ENCODE measurements at regions not wholly inside any gene's neighbourhood (a gene's known extent, or its start where the extent isn't known, plus 50 kb on each side); places are given as distances from the start of the nearest gene placed in this dataset.

- TF ChIP-seq CTCF (conservative IDR thresholded peaks at IDR 0.05; ENCODE audit: low read depth in 2 of 2) (no peak), STAT1 (IDR thresholded peaks at IDR 0.05; ENCODE audit: unreplicated experiment) (no peak), ZNF114 (CRISPR knock-in tag; IDR thresholded peaks at IDR 0.05) (no peak), ETS1 (IDR thresholded peaks at IDR 0.05) (no peak)
These were observed 519.1 kb downstream of the MDFIC start (continued) for GRCh38 chr7:115441033-115441432.

DNA sequence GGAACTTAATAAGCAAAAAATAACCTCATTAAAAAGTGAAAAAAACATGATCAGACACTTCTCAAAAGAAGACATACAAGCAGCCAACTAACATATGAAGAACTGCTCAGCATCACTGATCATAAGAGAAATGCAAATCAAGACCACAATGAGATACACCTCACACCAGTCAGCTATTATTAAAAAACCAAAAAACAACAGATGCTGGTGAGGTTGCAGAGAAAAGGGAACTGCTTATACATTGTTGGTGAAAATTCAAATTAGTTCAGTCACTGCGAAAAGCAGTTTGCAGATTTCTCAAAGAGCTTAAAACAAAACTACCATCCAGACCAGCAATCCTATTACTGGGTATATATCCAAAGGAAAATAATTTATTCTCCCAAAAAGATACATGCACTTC, 513.3 kb downstream of the MDFIC start:
- Histone ChIP-seq H3K4me3 (no peak overlapping the region), H3F3A (replicated peaks; ENCODE audit: low read depth) (no peaks in the 10 kb centered on the region), H3K27ac (ENCODE audit: low read depth) (no peak overlapping the region), H4K20me1 (replicated peaks; ENCODE audit: insufficient read depth) (no peaks in the 10 kb centered on the region), H3K9me2 (ENCODE audit: insufficient read depth) (peaks cover 7% of the 10 kb centered on the region; the same call in 1 of the 2 replicates), H3K79me2 (replicated peaks; ENCODE audit: insufficient read depth) (no peaks in the 10 kb centered on the region), H3K27me3 (ENCODE audit: insufficient read depth) (no peaks in the 10 kb centered on the region), H2AFZ (no peak overlapping the region), H3K36me3 (ENCODE audit: insufficient read depth) (no peaks in the 10 kb centered on the region), H3K4me1 (ENCODE audit: insufficient read depth) (no peaks in the 10 kb centered on the region), H3K4me2 (no peak overlapping the region)
- DNase-seq (ENCODE audit: low spot score) (no peak), ATAC-seq (no peak)
- Mint-ChIP-seq H3K27ac (no peak overlapping the region), H3K9me3 (no peaks in the 10 kb centered on the region), H3K36me3 (ENCODE audit: low read depth) (no peaks in the 10 kb centered on the region), H3K27me3 (ENCODE audit: insufficient read depth, low read depth, poor library complexity) (no peaks in the 10 kb centered on the region), H3K4me3 (no peak overlapping the region), H3K4me1 (peaks cover 5% of the 10 kb centered on the region)
- TF ChIP-seq, protein P1, sequence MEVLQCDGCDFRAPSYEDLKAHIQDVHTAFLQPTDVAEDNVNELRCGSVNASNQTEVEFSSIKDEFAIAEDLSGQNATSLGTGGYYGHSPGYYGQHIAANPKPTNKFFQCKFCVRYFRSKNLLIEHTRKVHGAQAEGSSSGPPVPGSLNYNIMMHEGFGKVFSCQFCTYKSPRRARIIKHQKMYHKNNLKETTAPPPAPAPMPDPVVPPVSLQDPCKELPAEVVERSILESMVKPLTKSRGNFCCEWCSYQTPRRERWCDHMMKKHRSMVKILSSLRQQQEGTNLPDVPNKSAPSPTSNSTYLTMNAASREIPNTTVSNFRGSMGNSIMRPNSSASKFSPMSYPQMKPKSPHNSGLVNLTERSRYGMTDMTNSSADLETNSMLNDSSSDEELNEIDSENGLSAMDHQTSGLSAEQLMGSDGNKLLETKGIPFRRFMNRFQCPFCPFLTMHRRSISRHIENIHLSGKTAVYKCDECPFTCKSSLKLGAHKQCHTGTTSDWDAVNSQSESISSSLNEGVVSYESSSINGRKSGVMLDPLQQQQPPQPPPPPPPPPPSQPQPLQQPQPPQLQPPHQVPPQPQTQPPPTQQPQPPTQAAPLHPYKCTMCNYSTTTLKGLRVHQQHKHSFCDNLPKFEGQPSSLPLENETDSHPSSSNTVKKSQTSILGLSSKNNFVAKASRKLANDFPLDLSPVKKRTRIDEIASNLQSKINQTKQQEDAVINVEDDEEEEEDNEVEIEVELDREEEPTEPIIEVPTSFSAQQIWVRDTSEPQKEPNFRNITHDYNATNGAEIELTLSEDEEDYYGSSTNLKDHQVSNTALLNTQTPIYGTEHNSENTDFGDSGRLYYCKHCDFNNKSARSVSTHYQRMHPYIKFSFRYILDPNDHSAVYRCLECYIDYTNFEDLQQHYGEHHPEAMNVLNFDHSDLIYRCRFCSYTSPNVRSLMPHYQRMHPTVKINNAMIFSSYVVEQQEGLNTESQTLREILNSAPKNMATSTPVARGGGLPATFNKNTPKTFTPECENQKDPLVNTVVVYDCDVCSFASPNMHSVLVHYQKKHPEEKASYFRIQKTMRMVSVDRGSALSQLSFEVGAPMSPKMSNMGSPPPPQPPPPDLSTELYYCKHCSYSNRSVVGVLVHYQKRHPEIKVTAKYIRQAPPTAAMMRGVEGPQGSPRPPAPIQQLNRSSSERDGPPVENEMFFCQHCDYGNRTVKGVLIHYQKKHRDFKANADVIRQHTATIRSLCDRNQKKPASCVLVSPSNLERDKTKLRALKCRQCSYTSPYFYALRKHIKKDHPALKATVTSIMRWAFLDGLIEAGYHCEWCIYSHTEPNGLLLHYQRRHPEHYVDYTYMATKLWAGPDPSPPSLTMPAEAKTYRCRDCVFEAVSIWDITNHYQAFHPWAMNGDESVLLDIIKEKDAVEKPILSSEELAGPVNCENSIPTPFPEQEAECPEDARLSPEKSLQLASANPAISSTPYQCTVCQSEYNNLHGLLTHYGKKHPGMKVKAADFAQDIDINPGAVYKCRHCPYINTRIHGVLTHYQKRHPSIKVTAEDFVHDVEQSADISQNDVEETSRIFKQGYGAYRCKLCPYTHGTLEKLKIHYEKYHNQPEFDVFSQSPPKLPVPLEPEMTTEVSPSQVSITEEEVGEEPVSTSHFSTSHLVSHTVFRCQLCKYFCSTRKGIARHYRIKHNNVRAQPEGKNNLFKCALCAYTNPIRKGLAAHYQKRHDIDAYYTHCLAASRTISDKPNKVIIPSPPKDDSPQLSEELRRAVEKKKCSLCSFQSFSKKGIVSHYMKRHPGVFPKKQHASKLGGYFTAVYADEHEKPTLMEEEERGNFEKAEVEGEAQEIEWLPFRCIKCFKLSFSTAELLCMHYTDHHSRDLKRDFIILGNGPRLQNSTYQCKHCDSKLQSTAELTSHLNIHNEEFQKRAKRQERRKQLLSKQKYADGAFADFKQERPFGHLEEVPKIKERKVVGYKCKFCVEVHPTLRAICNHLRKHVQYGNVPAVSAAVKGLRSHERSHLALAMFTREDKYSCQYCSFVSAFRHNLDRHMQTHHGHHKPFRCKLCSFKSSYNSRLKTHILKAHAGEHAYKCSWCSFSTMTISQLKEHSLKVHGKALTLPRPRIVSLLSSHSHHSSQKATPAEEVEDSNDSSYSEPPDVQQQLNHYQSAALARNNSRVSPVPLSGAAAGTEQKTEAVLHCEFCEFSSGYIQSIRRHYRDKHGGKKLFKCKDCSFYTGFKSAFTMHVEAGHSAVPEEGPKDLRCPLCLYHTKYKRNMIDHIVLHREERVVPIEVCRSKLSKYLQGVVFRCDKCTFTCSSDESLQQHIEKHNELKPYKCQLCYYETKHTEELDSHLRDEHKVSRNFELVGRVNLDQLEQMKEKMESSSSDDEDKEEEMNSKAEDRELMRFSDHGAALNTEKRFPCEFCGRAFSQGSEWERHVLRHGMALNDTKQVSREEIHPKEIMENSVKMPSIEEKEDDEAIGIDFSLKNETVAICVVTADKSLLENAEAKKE (CRISPR knock-in tag; IDR thresholded peaks at IDR 0.05): no peak
- TF ChIP-seq EZH2 (IDR thresholded peaks at IDR 0.05; ENCODE audit: low read depth, unreplicated experiment): no peak
- no peak for TF ChIP-seq ZNF114 (CRISPR knock-in tag; IDR thresholded peaks at IDR 0.05)
- no peak for TF ChIP-seq NANOG (IDR thresholded peaks at IDR 0.05; ENCODE audit: borderline replicate concordance)
- no peak for TF ChIP-seq JUNB (IDR thresholded peaks at IDR 0.05; ENCODE audit: unreplicated experiment)
- no peak for TF ChIP-seq CTCF (conservative IDR thresholded peaks at IDR 0.05; ENCODE audit: low read depth in 2 of 2)
- TF ChIP-seq REST (IDR thresholded peaks at IDR 0.05; ENCODE audit: unreplicated experiment): no peak
